Superior temporal gyrus (tissue), 1 donor: ENCODE measurements at regions not wholly inside any gene's neighbourhood (a gene's known extent, or its start where the extent isn't known, plus 50 kb on each side); places are given as distances from the start of the nearest gene placed in this dataset.

ENCODE experiments used
- DNase-seq: peaks from one replicate; pipeline ENCODE4 v3.0.0-alpha.2; 2016; ENCODE audit errors: extremely low spot score

DNA sequence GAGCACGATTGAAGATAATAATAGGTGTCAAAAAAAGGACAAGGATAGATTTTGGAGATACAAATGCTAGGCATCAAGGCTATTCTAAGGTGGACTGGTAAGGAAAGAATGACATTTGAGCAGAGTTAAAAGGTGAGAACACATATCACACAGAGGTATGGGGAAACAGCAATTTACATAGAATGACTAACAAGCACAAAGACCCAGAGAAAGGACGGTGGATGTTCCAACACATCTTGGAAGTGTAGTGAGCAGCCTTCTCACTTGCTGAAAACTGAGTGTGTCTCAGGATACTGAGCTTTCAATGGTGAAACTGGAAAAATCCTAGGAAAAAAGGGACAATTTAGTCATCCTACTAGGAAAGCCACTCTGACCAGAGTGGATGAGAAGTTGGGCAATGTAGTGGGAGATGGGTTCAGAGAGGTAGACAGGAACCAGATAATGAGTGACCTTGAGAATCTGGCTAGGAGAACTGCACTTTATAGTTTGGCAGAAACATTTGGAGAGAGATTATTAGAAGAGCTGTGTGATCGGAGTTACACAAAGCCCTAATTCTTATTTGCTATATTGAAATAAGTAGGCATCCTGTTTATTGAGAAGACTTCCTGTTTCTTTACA is 706.0 kb downstream of the KCNA4 start:
- DNase-seq: no peak

- DNase-seq: no peak
Measured at GRCh38 chr11:29309992-29310391, 706.8 kb downstream of the KCNA4 start.

GRCh38 chr11:29306527-29306926 is 710.3 kb downstream of the KCNA4 start:
- no peak for DNase-seq

GRCh38 chr11:29305456-29306232 is 711.2 kb downstream of the KCNA4 start:
- DNase-seq: no peak

DNA sequence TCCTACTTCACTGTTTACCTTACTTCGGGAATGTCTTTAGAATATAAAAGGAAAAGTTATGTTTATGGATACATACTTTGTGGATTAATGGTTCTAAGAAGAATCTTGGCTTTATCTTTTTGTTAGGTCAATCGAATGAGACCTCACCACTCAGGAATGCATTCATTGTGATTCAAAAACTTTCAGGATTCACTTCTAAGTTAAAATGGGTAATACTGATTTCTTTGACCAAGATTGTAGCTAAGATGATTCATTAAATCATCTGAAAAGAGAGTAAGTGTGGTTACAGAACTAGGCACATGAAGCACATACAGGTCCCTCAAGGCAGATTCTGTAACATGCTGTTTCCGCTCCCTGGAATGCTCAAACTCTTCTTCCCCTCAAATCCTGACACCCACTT is 716.4 kb downstream of the KCNA4 start:
- no peak for DNase-seq

DNA sequence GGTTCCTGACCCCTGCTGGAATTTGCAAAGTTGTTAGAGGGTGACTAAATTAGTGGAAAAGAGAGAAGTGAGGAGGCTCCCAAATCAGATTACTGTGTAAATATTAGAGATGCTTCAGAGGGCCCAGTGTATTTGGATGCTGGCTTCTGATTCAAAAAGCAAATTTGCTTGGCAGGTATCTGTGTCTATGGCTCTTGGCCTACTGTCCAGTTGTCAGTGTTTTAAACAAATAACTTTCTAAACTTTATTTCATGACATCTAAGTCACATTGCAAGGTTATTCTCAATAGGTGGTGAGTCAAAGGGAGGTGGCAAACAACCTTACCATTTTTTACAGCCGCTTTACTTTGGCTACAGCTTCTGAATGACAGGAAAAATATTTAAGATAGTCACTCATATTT is 720.1 kb downstream of the KCNA4 start:
- DNase-seq: no peak

- DNase-seq: no peak
Measured at GRCh38 chr11:29293825-29294224, 723.0 kb downstream of the KCNA4 start.

DNA sequence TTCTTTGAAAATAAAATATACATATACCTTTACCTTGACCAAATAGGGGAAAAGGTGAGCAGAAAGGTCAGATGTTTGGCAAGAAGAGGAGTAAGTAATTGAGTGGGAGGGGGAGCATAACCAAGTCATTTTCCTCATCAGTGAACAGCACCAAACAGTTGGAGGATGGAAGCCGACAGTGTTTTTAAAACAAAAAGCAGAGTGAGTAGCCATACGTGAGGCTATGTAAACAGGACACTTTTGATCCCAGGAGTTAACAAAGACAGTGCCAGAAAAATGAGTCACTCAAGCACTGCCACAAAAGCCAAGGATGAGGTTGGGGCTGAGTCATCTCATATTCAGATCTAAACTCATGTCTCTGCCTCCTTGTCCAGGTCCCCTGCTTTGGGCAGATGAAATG is 734.7 kb downstream of the KCNA4 start:
- DNase-seq: no peak

DNA sequence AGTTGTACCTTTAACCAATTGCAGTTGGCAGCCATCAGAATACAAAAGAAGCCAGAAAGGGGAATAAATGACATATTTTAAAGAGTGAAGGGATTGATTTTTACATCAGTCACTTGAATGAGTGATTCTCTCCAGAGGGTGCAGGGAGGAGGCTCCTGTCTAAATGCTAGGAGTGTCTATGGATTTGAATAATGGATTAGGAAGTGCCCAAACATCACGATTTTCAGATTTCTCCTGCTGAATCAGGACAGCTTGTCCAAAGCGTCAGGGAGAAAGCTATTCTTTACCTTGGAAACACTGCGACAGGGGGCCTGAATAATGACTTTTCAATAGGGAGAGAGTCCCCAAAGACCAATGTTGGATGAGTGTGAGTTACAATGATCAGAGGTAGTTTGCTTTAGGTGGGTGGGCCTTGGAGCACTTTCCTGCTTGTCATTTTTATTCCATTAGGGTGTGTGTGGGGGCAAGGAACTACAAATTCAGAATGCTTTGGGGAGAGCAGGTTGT is 735.5 kb downstream of the KCNA4 start:
- no peak for DNase-seq

GRCh38 chr11:29280452-29280851 is 736.4 kb downstream of the KCNA4 start:
- no peak for DNase-seq

GRCh38 chr11:29279716-29280115 is 737.1 kb downstream of the KCNA4 start:
- no peak for DNase-seq

DNA sequence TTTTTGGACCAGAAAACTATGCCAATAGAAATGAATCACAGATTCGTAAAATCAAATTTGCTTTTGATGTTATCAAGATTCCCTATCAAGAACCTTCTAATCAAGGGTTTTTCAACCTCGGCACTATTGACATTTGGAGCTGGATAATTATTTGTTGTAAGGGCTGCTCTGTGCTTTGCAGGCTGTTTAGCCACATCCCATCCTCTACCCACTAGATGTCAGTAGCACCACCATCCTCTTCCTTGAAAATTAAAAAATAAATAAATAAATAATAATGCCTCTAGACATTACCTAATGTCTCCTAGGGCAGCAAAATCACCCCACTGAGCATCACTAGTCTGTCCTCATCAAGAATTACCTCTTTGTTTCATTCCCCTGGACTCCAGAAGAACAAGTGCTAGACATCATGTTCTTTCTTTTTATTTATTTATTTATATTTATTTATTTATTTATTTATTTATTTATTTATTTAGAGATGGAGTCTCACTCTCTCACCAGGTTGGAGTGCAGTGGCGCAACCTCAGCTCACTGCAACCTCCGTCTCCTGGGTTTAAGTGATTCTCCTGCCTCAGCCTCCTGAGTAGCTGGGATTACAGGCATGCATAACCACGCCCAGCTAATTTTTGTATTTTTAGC is 744.7 kb downstream of the KCNA4 start:
- no peak for DNase-seq

DNA sequence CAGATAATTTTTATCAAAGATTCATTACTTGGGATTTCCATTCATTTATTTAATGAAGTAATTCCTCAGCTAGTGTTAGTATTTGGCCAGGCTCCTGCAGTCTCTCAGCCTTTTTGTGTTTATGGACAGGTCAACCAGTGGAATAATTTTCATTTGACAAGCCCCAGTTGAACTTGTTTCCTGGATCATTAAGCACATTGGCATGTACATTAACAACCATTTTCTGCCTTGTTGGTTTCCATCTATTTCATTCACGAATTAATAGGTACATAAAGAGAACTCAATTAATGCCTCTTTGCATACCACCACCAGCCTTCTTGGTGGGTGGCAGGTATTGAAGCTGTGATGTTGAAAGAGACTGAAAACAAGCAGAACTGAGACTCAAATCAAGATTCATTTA is 745.2 kb downstream of the KCNA4 start:
- DNase-seq: no peak

- no peak for DNase-seq
Measured at GRCh38 chr11:29268733-29269132, 748.1 kb downstream of the KCNA4 start.

- DNase-seq: no peak
Measured at GRCh38 chr11:29265792-29266191, 751.0 kb downstream of the KCNA4 start.

GRCh38 chr11:29265381-29265780 is 751.4 kb downstream of the KCNA4 start:
- no peak for DNase-seq

DNA sequence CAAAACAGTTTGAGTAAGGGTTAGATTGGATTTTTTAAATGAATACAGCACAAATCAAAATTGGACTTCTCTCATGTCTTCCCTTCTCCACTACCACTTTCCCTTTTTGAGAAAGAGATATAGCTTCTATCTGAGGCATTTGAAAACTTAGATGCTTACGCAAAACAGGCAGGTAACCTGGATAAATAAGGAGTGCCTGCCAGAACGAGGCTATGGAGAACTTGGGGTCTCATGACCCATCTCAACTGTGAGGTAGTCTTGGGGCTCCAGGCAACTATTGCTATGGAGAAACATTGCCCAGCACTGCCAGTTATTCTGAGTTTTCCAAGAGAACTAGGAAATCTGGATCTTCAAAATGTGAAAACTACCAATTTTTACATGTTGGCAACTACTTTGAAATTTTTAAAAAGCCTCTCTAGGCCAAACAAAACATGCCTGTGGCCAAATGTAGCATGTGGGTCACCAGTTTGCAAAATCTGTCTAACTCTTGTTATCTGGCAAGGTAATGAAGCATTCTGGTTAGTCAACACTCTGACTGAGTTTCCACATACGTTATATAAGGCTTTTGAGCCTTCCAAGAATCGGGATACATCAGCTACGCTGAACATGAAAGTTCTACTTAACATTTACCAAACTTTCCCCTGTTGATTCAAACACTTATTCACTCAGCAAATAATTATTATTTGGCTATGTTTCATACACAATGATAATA is 752.7 kb downstream of the KCNA4 start:
- DNase-seq: no peak

- DNase-seq: no peak
Measured at GRCh38 chr11:29261831-29262230, 755.0 kb downstream of the KCNA4 start.

GRCh38 chr11:29260939-29261705 is 755.7 kb downstream of the KCNA4 start:
- no peak for DNase-seq

DNA sequence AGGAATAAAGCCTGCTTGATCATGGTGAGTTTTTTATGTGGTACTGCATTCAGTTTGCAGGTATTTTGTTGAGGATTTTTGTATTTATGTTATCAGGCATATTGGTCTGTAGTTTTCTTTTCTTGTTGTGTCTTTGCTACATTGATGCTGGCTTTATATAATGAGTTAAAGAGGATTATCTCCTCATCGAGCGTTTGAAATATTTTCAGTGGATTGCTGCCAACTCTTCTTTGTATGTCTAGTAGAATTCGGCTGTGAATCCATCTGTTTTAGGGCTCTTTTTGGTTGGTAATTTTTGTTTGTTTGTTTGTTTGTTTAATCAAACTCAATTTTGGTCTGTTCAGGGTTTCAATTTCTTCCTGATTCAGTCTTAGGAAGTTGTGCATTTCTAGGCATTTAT is 758.4 kb downstream of the KCNA4 start:
- no peak for DNase-seq

GRCh38 chr11:29256580-29256979 is 760.2 kb downstream of the KCNA4 start:
- DNase-seq: no peak

- no peak for DNase-seq
Measured at GRCh38 chr11:29255401-29255800, 761.4 kb downstream of the KCNA4 start.
